HCT116 (cell line): ENCODE measurements at regions not wholly inside any gene's neighbourhood (a gene's known extent, or its start where the extent isn't known, plus 50 kb on each side); places are given as distances from the start of the nearest gene placed in this dataset.

Experiments
- CTCF ChIP-seq, 3 experiments: fragments of 200-600 bp in 1 of 3; sonication (generic) in 1 of 3; IDR thresholded peaks in 2 of 3; conservative IDR thresholded peaks in 1 of 3; 2 replicates each; pipeline ENCODE4 v1.5.1; 2012 to 2017; ENCODE audit warnings: low read depth in 2 of 3, low read length in 2 of 3, antibody characterized with exemption in 1 of 3, borderline replicate concordance in 1 of 3, control low read depth in 1 of 3, mild to moderate bottlenecking in 1 of 3, mixed read lengths in 1 of 3, mixed run types in 1 of 3, moderate library complexity in 1 of 3; ENCODE audit not compliant: insufficient read depth in 1 of 3
- EZH2 ChIP-seq: fragments of 200-600 bp; sonication (generic); IDR thresholded peaks from 2 replicates; pipeline ENCODE4 v1.6.1; 2017; ENCODE audit warnings: antibody characterized with exemption, mixed run types
- EZH2phosphoT487 ChIP-seq: fragments of 200-600 bp; IDR thresholded peaks from 2 replicates; pipeline ENCODE4 v1.6.1; 2018; ENCODE audit warnings: antibody characterized with exemption, borderline replicate concordance
- MAX ChIP-seq: IDR thresholded peaks from 2 replicates; pipeline ENCODE4 v1.6.1; 2012
- TCF7L2 ChIP-seq: IDR thresholded peaks from 2 replicates; pipeline ENCODE4 v1.7.0; 2011; ENCODE audit warnings: borderline replicate concordance, inconsistent platforms; ENCODE audit not compliant: insufficient read depth, insufficient read length; ENCODE audit errors: extremely low read depth
- YY1 ChIP-seq: IDR thresholded peaks from 2 replicates; pipeline ENCODE4 v1.6.1; 2011; ENCODE audit warnings: low read length, low read depth, moderate library complexity, mild to moderate bottlenecking; ENCODE audit not compliant: insufficient replicate concordance; ENCODE audit errors: extremely low read depth
- ZFX ChIP-seq: fragments of 450-650 bp; IDR thresholded peaks from 2 replicates; pipeline ENCODE4 v1.6.1; 2017

DNA sequence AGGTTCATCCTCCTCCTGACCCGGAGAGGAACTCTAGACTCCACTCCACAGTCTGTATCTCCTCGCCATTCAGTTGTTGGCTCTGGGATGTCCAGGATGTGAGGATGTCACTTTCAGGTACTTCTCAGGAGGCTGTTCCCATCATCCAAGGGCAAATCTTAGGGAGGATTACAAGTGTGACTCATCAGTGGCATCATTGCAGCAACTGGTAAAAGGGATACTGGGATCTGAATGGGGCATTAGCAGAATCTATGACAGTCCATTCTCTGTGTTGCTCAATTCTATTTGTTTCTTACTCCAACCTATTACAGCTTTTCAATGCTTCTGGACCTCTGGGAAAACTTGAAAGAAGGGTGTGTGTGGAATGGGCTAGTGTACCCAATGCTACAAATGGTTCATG lies 81.5 kb upstream of the FN1 start:
- no peak for TF ChIP-seq EZH2phosphoT487
- no peak for TF ChIP-seq CTCF (IDR thresholded peaks at IDR 0.05 in 2 of 3, conservative IDR thresholded peaks at IDR 0.05 in 1 of 3; ENCODE audit: borderline replicate concordance in 1 of 3, insufficient read depth in 1 of 3, low read depth in 2 of 3, low read length in 2 of 3)
- no peak for TF ChIP-seq ZFX
- TF ChIP-seq TCF7L2 = no peak
- TF ChIP-seq YY1 = no peak
- no peak for TF ChIP-seq MAX
- TF ChIP-seq EZH2 = no peak
